ENCODE measurements at regions not wholly inside any gene's neighbourhood (a gene's known extent, or its start where the extent isn't known, plus 50 kb on each side); places are given as distances from the start of the nearest gene placed in this dataset.

- CTCF ChIA-PET: interaction anchor here (1.0 kb wide), 1 partner anchor 35 kb away, joined by 3 read pairs; no protein-coding TSS in a partner anchor
- H3K36me3 Mint-ChIP-seq (ENCODE audit: low read depth): no peaks in the 10 kb centered on the region
- no peaks in the 10 kb centered on the region for H3K9me3 Mint-ChIP-seq
- peaks cover 1% of the 10 kb centered on the region for H3K27me3 Mint-ChIP-seq
- H3K27ac Mint-ChIP-seq: no peak overlapping the region
- DNase-seq: no peak
- no peak overlapping the region for H3K4me3 Mint-ChIP-seq
- H3K4me1 Mint-ChIP-seq: no peaks in the 10 kb centered on the region
- POLR2A ChIA-PET: no interaction called here
These were observed 152.7 kb downstream of the URB2 start for GRCh38 chr1:229778794-229779193.

GRCh38 chr1:229781453-229781852, 155.4 kb downstream of the URB2 start:
- ChIA-PET POLR2A (no interaction called here), CTCF (interaction anchor here (0.5 kb wide), 1 partner anchor 62 kb away, joined by 4 read pairs; no protein-coding TSS in a partner anchor)
- no peak overlapping the region for H3K4me3 Mint-ChIP-seq

GRCh38 chr1:229782469-229782868, 156.4 kb downstream of the URB2 start:
- POLR2A ChIA-PET: no interaction called here
- H3K27ac Mint-ChIP-seq: no peak overlapping the region
- CTCF ChIA-PET: no interaction called here
- peaks cover 4% of the 10 kb centered on the region for H3K27me3 Mint-ChIP-seq
- no peak overlapping the region for H3K4me3 Mint-ChIP-seq
- no peaks in the 10 kb centered on the region for H3K9me3 Mint-ChIP-seq
- no peaks in the 10 kb centered on the region for H3K4me1 Mint-ChIP-seq
- H3K36me3 Mint-ChIP-seq (ENCODE audit: low read depth): no peaks in the 10 kb centered on the region
- DNase-seq: no peak

More at GRCh38 chr1:229781453-229781852, 155.4 kb downstream of the URB2 start:
- Mint-ChIP-seq H3K4me1 (no peaks in the 10 kb centered on the region), H3K36me3 (ENCODE audit: low read depth) (no peaks in the 10 kb centered on the region), H3K27me3 (peaks cover 4% of the 10 kb centered on the region), H3K27ac (no peak overlapping the region), H3K9me3 (no peaks in the 10 kb centered on the region)
- no peak for DNase-seq

- peaks cover 6% of the 10 kb centered on the region for H3K9me3 Mint-ChIP-seq
- H3K4me3 Mint-ChIP-seq: no peak overlapping the region
- DNase-seq: no peak
- H3K4me1 Mint-ChIP-seq: no peaks in the 10 kb centered on the region
- ChIA-PET POLR2A (no interaction called here), CTCF (interaction anchor here (0.9 kb wide), 1 partner anchor 14 kb away, joined by 3 read pairs; no protein-coding TSS in a partner anchor)
- H3K36me3 Mint-ChIP-seq (ENCODE audit: low read depth): no peaks in the 10 kb centered on the region
- H3K27ac Mint-ChIP-seq: no peak overlapping the region
- peaks cover 4% of the 10 kb centered on the region for H3K27me3 Mint-ChIP-seq
These were observed 158.8 kb downstream of the URB2 start for GRCh38 chr1:229784834-229785233.

- POLR2A ChIA-PET: no interaction called here
- Mint-ChIP-seq H3K4me1 (no peaks in the 10 kb centered on the region), H3K4me3 (no peak overlapping the region), H3K27ac (no peak overlapping the region), H3K9me3 (peaks cover 9% of the 10 kb centered on the region), H3K36me3 (ENCODE audit: low read depth) (no peaks in the 10 kb centered on the region), H3K27me3 (peaks cover 4% of the 10 kb centered on the region)
- CTCF ChIA-PET: no interaction called here
- DNase-seq: no peak
These were observed 161.0 kb downstream of the URB2 start for GRCh38 chr1:229786974-229787610.

- H3K27me3 Mint-ChIP-seq: peaks cover 4% of the 10 kb centered on the region
- H3K27ac Mint-ChIP-seq: no peak overlapping the region
- peaks cover 9% of the 10 kb centered on the region for H3K9me3 Mint-ChIP-seq
- DNase-seq: no peak
- ChIA-PET POLR2A (no interaction called here), CTCF (no interaction called here)
- no peaks in the 10 kb centered on the region for H3K4me1 Mint-ChIP-seq
- no peaks in the 10 kb centered on the region for H3K36me3 Mint-ChIP-seq (ENCODE audit: low read depth)
- H3K4me3 Mint-ChIP-seq: no peak overlapping the region
These were observed 162.0 kb downstream of the URB2 start for GRCh38 chr1:229788004-229788403.

- no peak for DNase-seq
- Mint-ChIP-seq H3K27me3 (peaks cover 3% of the 10 kb centered on the region), H3K4me1 (no peaks in the 10 kb centered on the region), H3K9me3 (peaks cover 9% of the 10 kb centered on the region), H3K36me3 (ENCODE audit: low read depth) (no peaks in the 10 kb centered on the region), H3K27ac (no peak overlapping the region), H3K4me3 (no peak overlapping the region)
- POLR2A ChIA-PET: no interaction called here
- CTCF ChIA-PET: interaction anchor here (1.1 kb wide), 1 partner anchor 26 kb away, joined by 3 read pairs; no protein-coding TSS in a partner anchor
These were observed 166.2 kb downstream of the URB2 start for GRCh38 chr1:229792012-229792975.

GRCh38 chr1:229793488-229793887, 167.4 kb downstream of the URB2 start:
- peaks cover 4% of the 10 kb centered on the region for H3K9me3 Mint-ChIP-seq
- H3K27me3 Mint-ChIP-seq: peaks cover 3% of the 10 kb centered on the region
- no peaks in the 10 kb centered on the region for H3K36me3 Mint-ChIP-seq (ENCODE audit: low read depth)
- DNase-seq: no peak
- CTCF ChIA-PET: no interaction called here
- H3K4me3 Mint-ChIP-seq: no peak overlapping the region
- H3K27ac Mint-ChIP-seq: no peak overlapping the region
- POLR2A ChIA-PET: no interaction called here
- H3K4me1 Mint-ChIP-seq: no peaks in the 10 kb centered on the region

GRCh38 chr1:229798558-229798957, 172.5 kb downstream of the URB2 start:
- POLR2A ChIA-PET: no interaction called here
- no peaks in the 10 kb centered on the region for H3K36me3 Mint-ChIP-seq (ENCODE audit: low read depth)
- DNase-seq: no peak
- H3K27ac Mint-ChIP-seq: no peak overlapping the region
- no peak overlapping the region for H3K4me3 Mint-ChIP-seq
- H3K4me1 Mint-ChIP-seq: no peaks in the 10 kb centered on the region
- H3K27me3 Mint-ChIP-seq: peaks cover 3% of the 10 kb centered on the region
- peaks cover 2% of the 10 kb centered on the region for H3K9me3 Mint-ChIP-seq
- CTCF ChIA-PET: interaction anchor here (1.1 kb wide), 1 partner anchor 13 kb away, joined by 3 read pairs; no protein-coding TSS in a partner anchor

- ChIA-PET CTCF (interaction anchor here (0.6 to 0.7 kb wide), 2 partner anchors 170 to 457 kb away, joined by 3 to 5 read pairs; no protein-coding TSS in a partner anchor), POLR2A (no interaction called here)
- H3K27ac Mint-ChIP-seq: no peak overlapping the region
- no peak overlapping the region for H3K4me3 Mint-ChIP-seq
- H3K9me3 Mint-ChIP-seq: peaks cover 21% of the 10 kb centered on the region
- peaks cover 2% of the 10 kb centered on the region for H3K27me3 Mint-ChIP-seq
- H3K4me1 Mint-ChIP-seq: no peaks in the 10 kb centered on the region
- no peaks in the 10 kb centered on the region for H3K36me3 Mint-ChIP-seq (ENCODE audit: low read depth)
- DNase-seq: no peak
These were observed 177.7 kb downstream of the URB2 start for GRCh38 chr1:229803626-229804217.

GRCh38 chr1:229808272-229808671, 182.2 kb downstream of the URB2 start:
- Mint-ChIP-seq H3K9me3 (peaks cover 40% of the 10 kb centered on the region), H3K4me1 (no peaks in the 10 kb centered on the region), H3K36me3 (ENCODE audit: low read depth) (peaks cover 2% of the 10 kb centered on the region), H3K4me3 (no peak overlapping the region), H3K27ac (no peak overlapping the region), H3K27me3 (peaks cover 16% of the 10 kb centered on the region)
- POLR2A ChIA-PET: no interaction called here
- CTCF ChIA-PET: no interaction called here
- DNase-seq: no peak

GRCh38 chr1:229810140-229810539, 184.1 kb downstream of the URB2 start:
- peaks cover 2% of the 10 kb centered on the region for H3K36me3 Mint-ChIP-seq (ENCODE audit: low read depth)
- peaks cover 28% of the 10 kb centered on the region for H3K9me3 Mint-ChIP-seq
- no peak for DNase-seq
- no peak overlapping the region for H3K27ac Mint-ChIP-seq
- ChIA-PET CTCF (no interaction called here), POLR2A (no interaction called here)
- no peak overlapping the region for H3K4me3 Mint-ChIP-seq
- peaks cover 16% of the 10 kb centered on the region for H3K27me3 Mint-ChIP-seq
- no peaks in the 10 kb centered on the region for H3K4me1 Mint-ChIP-seq

GRCh38 chr1:229810961-229811360, 184.9 kb downstream of the URB2 start:
- peaks cover 24% of the 10 kb centered on the region for H3K9me3 Mint-ChIP-seq
- POLR2A ChIA-PET: no interaction called here
- no peaks in the 10 kb centered on the region for H3K4me1 Mint-ChIP-seq
- H3K27me3 Mint-ChIP-seq: peaks cover 14% of the 10 kb centered on the region
- CTCF ChIA-PET: no interaction called here
- no peak overlapping the region for H3K4me3 Mint-ChIP-seq
- H3K27ac Mint-ChIP-seq: no peak overlapping the region
- DNase-seq: no peak
- H3K36me3 Mint-ChIP-seq (ENCODE audit: low read depth): peaks cover 2% of the 10 kb centered on the region
